ENCODE measurements at regions not wholly inside any gene's neighbourhood (a gene's known extent, or its start where the extent isn't known, plus 50 kb on each side); places are given as distances from the start of the nearest gene placed in this dataset.

GRCh38 chr4:27764526-27764837, 903.8 kb downstream of the STIM2 start:
- no peaks in the 10 kb centered on the region for H3K4me1 ChIP-seq
- DNase-seq (ENCODE audit: low spot score in 2 of 2) = no peak
- H3K36me3 ChIP-seq = no peaks in the 10 kb centered on the region
- H3K4me3 ChIP-seq = no peak overlapping the region
- no peaks in the 10 kb centered on the region for H3K9me3 ChIP-seq
- intact Hi-C loops (cut with DNase I; ENCODE audit: low total_unique reads) = no loop called here
- no peak overlapping the region for H3K27ac ChIP-seq
- no peaks in the 10 kb centered on the region for H3K27me3 ChIP-seq
- TF ChIP-seq POLR2AphosphoS5 (IDR thresholded peaks at IDR 0.05) = no peak
- TF ChIP-seq CTCF (IDR thresholded peaks at IDR 0.05) = no peak
- no peak for TF ChIP-seq POLR2A (IDR thresholded peaks at IDR 0.05)

- intact Hi-C loops (cut with DNase I; ENCODE audit: low total_unique reads) = no loop called here
- Histone ChIP-seq H3K27ac (no peak overlapping the region), H3K4me1 (no peaks in the 10 kb centered on the region), H3K9me3 (no peaks in the 10 kb centered on the region), H3K4me3 (no peak overlapping the region), H3K27me3 (no peaks in the 10 kb centered on the region), H3K36me3 (no peaks in the 10 kb centered on the region)
- TF ChIP-seq POLR2A (IDR thresholded peaks at IDR 0.05) = no peak
- no peak for TF ChIP-seq CTCF (IDR thresholded peaks at IDR 0.05)
- no peak for TF ChIP-seq POLR2AphosphoS5 (IDR thresholded peaks at IDR 0.05)
- DNase-seq (ENCODE audit: low spot score in 2 of 2) = no peak
Measured at GRCh38 chr4:27770895-27771294, 910.3 kb downstream of the STIM2 start.

- no peak for TF ChIP-seq CTCF (IDR thresholded peaks at IDR 0.05)
- TF ChIP-seq POLR2A (IDR thresholded peaks at IDR 0.05) = no peak
- no peak for TF ChIP-seq POLR2AphosphoS5 (IDR thresholded peaks at IDR 0.05)
- intact Hi-C loops (cut with DNase I; ENCODE audit: low total_unique reads) = no loop called here
- no peak for DNase-seq (ENCODE audit: low spot score in 2 of 2)
Measured at GRCh38 chr4:27775156-27775555, 914.5 kb downstream of the STIM2 start.

GRCh38 chr4:27779827-27780226, 919.2 kb downstream of the STIM2 start:
- H3K9me3 ChIP-seq = no peaks in the 10 kb centered on the region
- no peaks in the 10 kb centered on the region for H3K27me3 ChIP-seq
- TF ChIP-seq POLR2A (IDR thresholded peaks at IDR 0.05) (no peak), CTCF (IDR thresholded peaks at IDR 0.05) (no peak)
- no peak overlapping the region for H3K4me3 ChIP-seq
- DNase-seq (ENCODE audit: low spot score in 2 of 2) = no peak
- intact Hi-C loops (cut with DNase I; ENCODE audit: low total_unique reads) = no loop called here
- no peaks in the 10 kb centered on the region for H3K36me3 ChIP-seq
- H3K27ac ChIP-seq = no peak overlapping the region
- H3K4me1 ChIP-seq = no peaks in the 10 kb centered on the region

More at GRCh38 chr4:27775156-27775555, 914.5 kb downstream of the STIM2 start:
- Histone ChIP-seq H3K27me3 (no peaks in the 10 kb centered on the region), H3K4me1 (no peaks in the 10 kb centered on the region), H3K4me3 (no peak overlapping the region), H3K36me3 (no peaks in the 10 kb centered on the region), H3K27ac (no peak overlapping the region), H3K9me3 (no peaks in the 10 kb centered on the region)

- no peak for DNase-seq (ENCODE audit: low spot score in 2 of 2)
- Histone ChIP-seq H3K9me3 (no peaks in the 10 kb centered on the region), H3K4me3 (no peak overlapping the region), H3K27ac (no peak overlapping the region), H3K36me3 (no peaks in the 10 kb centered on the region), H3K27me3 (no peaks in the 10 kb centered on the region), H3K4me1 (no peaks in the 10 kb centered on the region)
- intact Hi-C loops (cut with DNase I; ENCODE audit: low total_unique reads) = no loop called here
- no peak for TF ChIP-seq POLR2A (IDR thresholded peaks at IDR 0.05)
- TF ChIP-seq POLR2AphosphoS5 (IDR thresholded peaks at IDR 0.05) = no peak
- TF ChIP-seq CTCF (IDR thresholded peaks at IDR 0.05) = no peak
Measured at GRCh38 chr4:27787195-27787594, 926.6 kb downstream of the STIM2 start.
